OCI-LY1 (cell line): ENCODE measurements at regions not wholly inside any gene's neighbourhood (a gene's known extent, or its start where the extent isn't known, plus 50 kb on each side); places are given as distances from the start of the nearest gene placed in this dataset.

Experiments
- H2AFZ ChIP-seq: fragments of 200-600 bp; sonication (generic), shearing (Covaris generic); 2 replicates; pipeline ENCODE4 v1.6.0; 2014; ENCODE audit warnings: antibody characterized with exemption, mild to moderate bottlenecking, low read length
- H3F3A ChIP-seq: fragments of 200-600 bp; sonication (generic), shearing (Covaris generic); 2 replicates; pipeline ENCODE4 v1.6.0; 2014; ENCODE audit warnings: mild to moderate bottlenecking, antibody characterized with exemption, low read length, moderate library complexity; ENCODE audit not compliant: insufficient read depth
- H3K27ac ChIP-seq: fragments of 200-600 bp; sonication (generic); 2 replicates; pipeline ENCODE4 v1.5.1; 2014; ENCODE audit warnings: low read length, mixed run types, mild to moderate bottlenecking, low read depth; ENCODE audit not compliant: poor library complexity, severe bottlenecking
- H3K27me3 ChIP-seq: fragments of 200-600 bp; sonication (generic); 2 replicates; pipeline ENCODE4 v1.6.0; 2014; ENCODE audit warnings: antibody characterized with exemption, mild to moderate bottlenecking, low read length, moderate library complexity; ENCODE audit not compliant: insufficient read depth
- H3K36me3 ChIP-seq: fragments of 200-600 bp; sonication (generic); 2 replicates; pipeline ENCODE4 v1.6.1; 2014; ENCODE audit warnings: mild to moderate bottlenecking, antibody characterized with exemption, low read length, moderate library complexity, mixed read lengths; ENCODE audit not compliant: insufficient read depth
- H3K4me1 ChIP-seq: fragments of 200-600 bp; sonication (generic); 2 replicates; pipeline ENCODE4 v1.5.1; 2014; ENCODE audit warnings: mild to moderate bottlenecking, low read length, moderate library complexity; ENCODE audit not compliant: insufficient read depth, severe bottlenecking
- H3K4me2 ChIP-seq: fragments of 200-600 bp; sonication (generic), shearing (Covaris generic); 2 replicates; pipeline ENCODE4 v1.6.1; 2014; ENCODE audit warnings: low read length
- H3K4me3 ChIP-seq: fragments of 200-600 bp; sonication (generic); 2 replicates; pipeline ENCODE4 v1.5.1; 2014; ENCODE audit warnings: low read length, low read depth, mild to moderate bottlenecking, mixed read lengths; ENCODE audit not compliant: poor library complexity, severe bottlenecking
- H3K79me2 ChIP-seq: fragments of 200-600 bp; shearing (Covaris generic); 2 replicates; pipeline ENCODE4 v1.6.1; 2016; ENCODE audit warnings: mixed run types, low read length, mixed read lengths; ENCODE audit not compliant: insufficient read depth
- H3K9ac ChIP-seq: fragments of 200-600 bp; sonication (generic), shearing (Covaris generic); 2 replicates; pipeline ENCODE4 v1.6.1; 2014; ENCODE audit warnings: mild to moderate bottlenecking, low read length, mixed read lengths
- H3K9me2 ChIP-seq: fragments of 200-600 bp; sonication (generic), shearing (Covaris generic); 2 replicates; pipeline ENCODE4 v1.6.1; 2014; ENCODE audit warnings: low read depth, mild to moderate bottlenecking, low read length, mixed read lengths
- H3K9me3 ChIP-seq: fragments of 200-600 bp; shearing (Covaris generic); 2 replicates; pipeline ENCODE4 v1.6.1; 2014; ENCODE audit warnings: low read length, mixed read lengths
- H4K20me1 ChIP-seq: fragments of 200-600 bp; sonication (generic), shearing (Covaris generic); 2 replicates; pipeline ENCODE4 v1.6.0; 2016; ENCODE audit warnings: mild to moderate bottlenecking, low read length; ENCODE audit not compliant: insufficient read depth
- CTCF ChIP-seq: fragments of 200-600 bp; sonication (generic), shearing (Covaris generic); IDR thresholded peaks from 2 replicates; pipeline ENCODE4 v1.5.1; 2017; ENCODE audit warnings: mild to moderate bottlenecking, antibody characterized with exemption, low read length, moderate library complexity, mixed read lengths
- EZH2 ChIP-seq: fragments of 200-600 bp; sonication (generic), shearing (Covaris generic); IDR thresholded peaks from 2 replicates; pipeline ENCODE4 v1.8.0; 2017; ENCODE audit warnings: borderline replicate concordance, mixed run types, mild to moderate bottlenecking, antibody characterized with exemption, low read length, moderate library complexity, mixed read lengths

- Histone ChIP-seq H3K4me1 (no peaks in the 10 kb centered on the region), H3K9ac (no peak overlapping the region), H3K79me2 (no peaks in the 10 kb centered on the region), H3F3A (no peaks in the 10 kb centered on the region), H3K27ac (no peak overlapping the region), H3K9me3 (no peaks in the 10 kb centered on the region), H2AFZ (no peak overlapping the region), H3K9me2 (no peaks in the 10 kb centered on the region), H3K4me3 (no peak overlapping the region), H3K36me3 (no peaks in the 10 kb centered on the region), H3K27me3 (no peaks in the 10 kb centered on the region; the same call in 1 of the 2 replicates), H3K4me2 (no peak overlapping the region), H4K20me1 (no peaks in the 10 kb centered on the region)
- TF ChIP-seq CTCF (no peak), EZH2 (no peak)
Observed at GRCh38 chr7:33849971-33850559, 55.3 kb upstream of the BMPER start.

- Histone ChIP-seq H4K20me1 (no peaks in the 10 kb centered on the region), H3K9ac (no peak overlapping the region), H3K36me3 (no peaks in the 10 kb centered on the region), H3K9me3 (no peaks in the 10 kb centered on the region), H3K4me1 (no peaks in the 10 kb centered on the region), H3K9me2 (no peaks in the 10 kb centered on the region), H3K27me3 (no peaks in the 10 kb centered on the region; the same call in 1 of the 2 replicates), H3F3A (no peaks in the 10 kb centered on the region), H2AFZ (no peak overlapping the region), H3K79me2 (no peaks in the 10 kb centered on the region), H3K4me3 (no peak overlapping the region), H3K4me2 (no peak overlapping the region), H3K27ac (no peak overlapping the region)
- TF ChIP-seq CTCF (no peak), EZH2 (no peak)
Observed at GRCh38 chr7:33850768-33851167, 54.6 kb upstream of the BMPER start.

- Histone ChIP-seq H3K9ac (no peak overlapping the region), H3F3A (no peaks in the 10 kb centered on the region), H3K9me2 (no peaks in the 10 kb centered on the region), H3K79me2 (no peaks in the 10 kb centered on the region), H3K4me1 (no peaks in the 10 kb centered on the region), H3K27ac (no peak overlapping the region), H3K4me3 (no peak overlapping the region), H3K36me3 (no peaks in the 10 kb centered on the region), H3K27me3 (no peaks in the 10 kb centered on the region; the same call in 1 of the 2 replicates), H3K9me3 (no peaks in the 10 kb centered on the region), H4K20me1 (no peaks in the 10 kb centered on the region), H3K4me2 (no peak overlapping the region), H2AFZ (no peak overlapping the region)
- TF ChIP-seq EZH2 (no peak), CTCF (no peak)
Observed at GRCh38 chr7:33852838-33853237, 52.5 kb upstream of the BMPER start.
